ENCODE measurements at regions not wholly inside any gene's neighbourhood (a gene's known extent, or its start where the extent isn't known, plus 50 kb on each side); places are given as distances from the start of the nearest gene placed in this dataset.

GRCh38 chr12:59186451-59186850 lies 266.1 kb upstream of the LRIG3 start:
- no peaks in the 10 kb centered on the region for H3K9me3 Mint-ChIP-seq
- H3K4me3 Mint-ChIP-seq, result no peak overlapping the region
- H3K27ac Mint-ChIP-seq, result no peak overlapping the region
- H3K36me3 Mint-ChIP-seq, result no peaks in the 10 kb centered on the region
- TF ChIP-seq CTCF (conservative IDR thresholded peaks at IDR 0.05), result no peak
- no peaks in the 10 kb centered on the region for H3K27me3 Mint-ChIP-seq
- no peaks in the 10 kb centered on the region for H3K4me1 Mint-ChIP-seq (ENCODE audit: unreplicated experiment)
- DNase-seq (ENCODE audit: extremely low spot score, unreplicated experiment), result no peak

- Mint-ChIP-seq H3K27ac (no peak overlapping the region), H3K36me3 (no peaks in the 10 kb centered on the region)
These were observed 265.0 kb upstream of the LRIG3 start for GRCh38 chr12:59185295-59185694.

GRCh38 chr12:59182658-59183455 lies 262.6 kb upstream of the LRIG3 start:
- no peaks in the 10 kb centered on the region for H3K36me3 Mint-ChIP-seq
- H3K4me3 Mint-ChIP-seq, result no peak overlapping the region
- H3K27ac Mint-ChIP-seq, result no peak overlapping the region
- no peaks in the 10 kb centered on the region for H3K27me3 Mint-ChIP-seq
- no peaks in the 10 kb centered on the region for H3K4me1 Mint-ChIP-seq (ENCODE audit: unreplicated experiment)
- DNase-seq (ENCODE audit: extremely low spot score, unreplicated experiment), result no peak
- H3K9me3 Mint-ChIP-seq, result no peaks in the 10 kb centered on the region
- no peak for TF ChIP-seq CTCF (conservative IDR thresholded peaks at IDR 0.05)

More at GRCh38 chr12:59185295-59185694, 265.0 kb upstream of the LRIG3 start:
- Mint-ChIP-seq H3K27me3 (no peaks in the 10 kb centered on the region), H3K4me3 (no peak overlapping the region), H3K4me1 (ENCODE audit: unreplicated experiment) (no peaks in the 10 kb centered on the region), H3K9me3 (no peaks in the 10 kb centered on the region)
- no peak for DNase-seq (ENCODE audit: extremely low spot score, unreplicated experiment)
- TF ChIP-seq CTCF (conservative IDR thresholded peaks at IDR 0.05), result no peak

GRCh38 chr12:59182191-59182590 lies 261.9 kb upstream of the LRIG3 start:
- Mint-ChIP-seq H3K27ac (no peak overlapping the region), H3K27me3 (no peaks in the 10 kb centered on the region), H3K4me1 (ENCODE audit: unreplicated experiment) (no peaks in the 10 kb centered on the region), H3K36me3 (no peaks in the 10 kb centered on the region), H3K4me3 (no peak overlapping the region), H3K9me3 (no peaks in the 10 kb centered on the region)
- DNase-seq (ENCODE audit: extremely low spot score, unreplicated experiment), result no peak
- TF ChIP-seq CTCF (conservative IDR thresholded peaks at IDR 0.05), result no peak

- H3K4me1 Mint-ChIP-seq (ENCODE audit: unreplicated experiment), result no peaks in the 10 kb centered on the region
- no peaks in the 10 kb centered on the region for H3K27me3 Mint-ChIP-seq
- no peak overlapping the region for H3K4me3 Mint-ChIP-seq
- no peaks in the 10 kb centered on the region for H3K36me3 Mint-ChIP-seq
- no peaks in the 10 kb centered on the region for H3K9me3 Mint-ChIP-seq
- no peak overlapping the region for H3K27ac Mint-ChIP-seq
- DNase-seq (ENCODE audit: extremely low spot score, unreplicated experiment), result no peak
- no peak for TF ChIP-seq CTCF (conservative IDR thresholded peaks at IDR 0.05)
These were observed 261.0 kb upstream of the LRIG3 start for GRCh38 chr12:59181196-59181777.
